ENCODE measurements at regions not wholly inside any gene's neighbourhood (a gene's known extent, or its start where the extent isn't known, plus 50 kb on each side); places are given as distances from the start of the nearest gene placed in this dataset.
"Not testable (repeated sequence)": the region's sequence is repeated elsewhere in the genome, so short reads cannot be mapped to it uniquely, and the experiment has no call there.

- no peak for DNase-seq
Measured at GRCh38 chr5:40274568-40274967, 405.1 kb upstream of the PTGER4 start.

GRCh38 chr5:40273936-40274335, 405.8 kb upstream of the PTGER4 start:
- no peak for DNase-seq

GRCh38 chr5:40271476-40271875, 408.2 kb upstream of the PTGER4 start:
- no peak for DNase-seq

GRCh38 chr5:40270274-40270845, 409.4 kb upstream of the PTGER4 start:
- no peak for DNase-seq

GRCh38 chr5:40268088-40268487, 411.6 kb upstream of the PTGER4 start:
- DNase-seq, result no peak

- no peak for DNase-seq
Measured at GRCh38 chr5:40266952-40267351, 412.8 kb upstream of the PTGER4 start.

DNA sequence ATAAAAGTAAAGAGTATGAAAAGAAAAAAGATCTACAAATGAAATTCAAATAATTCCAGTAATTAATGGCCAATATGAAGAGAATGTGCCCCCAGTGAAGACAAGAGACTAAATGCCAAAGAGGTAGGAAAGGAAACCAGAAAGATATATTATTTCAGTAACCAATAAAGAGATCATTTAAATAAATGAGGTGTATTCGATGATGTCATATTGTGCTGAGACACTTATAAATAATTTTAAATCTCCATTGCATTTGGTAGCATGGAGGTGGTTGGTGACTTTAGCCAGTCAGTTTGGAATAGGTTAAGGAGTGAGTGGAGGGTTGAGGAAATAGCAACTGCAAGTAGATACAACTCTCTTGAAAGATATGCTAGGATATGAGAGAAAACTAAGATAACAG, 417.7 kb upstream of the PTGER4 start:
- no peak for DNase-seq

DNA sequence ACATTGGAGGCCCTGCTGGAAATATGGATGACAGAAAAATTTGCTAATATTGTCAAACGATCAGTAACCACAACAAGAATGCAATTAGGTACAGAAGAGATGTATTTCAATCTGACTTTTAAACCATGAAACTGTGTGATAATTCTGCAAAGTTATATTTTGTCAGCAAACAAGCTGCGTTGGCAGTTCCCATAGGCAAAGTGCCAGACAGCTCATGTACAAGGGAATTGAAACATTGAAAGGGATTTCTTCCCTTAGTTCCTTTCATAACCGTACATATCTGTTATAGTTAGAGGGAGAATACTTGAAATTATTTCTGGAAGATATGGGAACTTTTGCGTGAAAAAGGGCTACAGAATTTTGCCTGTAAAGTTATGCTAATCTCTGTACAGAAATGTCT, 419.4 kb upstream of the PTGER4 start:
- no peak for DNase-seq

GRCh38 chr5:40258222-40258621, 421.5 kb upstream of the PTGER4 start:
- no peak for DNase-seq

- no peak for DNase-seq
Measured at GRCh38 chr5:40240671-40241070, 439.0 kb upstream of the PTGER4 start.

DNA sequence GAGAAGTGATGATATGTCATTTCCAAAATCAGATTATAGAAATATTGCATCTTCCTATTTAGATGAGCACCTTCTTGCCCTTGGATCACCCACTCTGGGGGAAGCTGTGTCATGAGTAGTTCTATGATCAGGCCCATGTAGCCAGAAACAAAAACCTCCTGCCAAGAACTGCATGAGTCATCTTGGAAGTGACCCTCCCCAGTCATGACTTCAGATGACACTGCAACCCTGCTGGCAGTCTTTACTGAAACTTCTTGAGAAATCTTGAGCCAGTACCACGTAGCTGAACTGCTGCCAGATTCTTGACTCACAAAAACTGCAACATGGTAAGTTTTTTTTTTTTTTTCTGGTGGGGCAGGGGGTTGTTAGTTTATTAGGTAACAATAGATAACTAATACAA, 439.6 kb upstream of the PTGER4 start:
- DNase-seq, result no peak

GRCh38 chr5:40238066-40238745, 441.5 kb upstream of the PTGER4 start:
- DNase-seq, result no peak

DNA sequence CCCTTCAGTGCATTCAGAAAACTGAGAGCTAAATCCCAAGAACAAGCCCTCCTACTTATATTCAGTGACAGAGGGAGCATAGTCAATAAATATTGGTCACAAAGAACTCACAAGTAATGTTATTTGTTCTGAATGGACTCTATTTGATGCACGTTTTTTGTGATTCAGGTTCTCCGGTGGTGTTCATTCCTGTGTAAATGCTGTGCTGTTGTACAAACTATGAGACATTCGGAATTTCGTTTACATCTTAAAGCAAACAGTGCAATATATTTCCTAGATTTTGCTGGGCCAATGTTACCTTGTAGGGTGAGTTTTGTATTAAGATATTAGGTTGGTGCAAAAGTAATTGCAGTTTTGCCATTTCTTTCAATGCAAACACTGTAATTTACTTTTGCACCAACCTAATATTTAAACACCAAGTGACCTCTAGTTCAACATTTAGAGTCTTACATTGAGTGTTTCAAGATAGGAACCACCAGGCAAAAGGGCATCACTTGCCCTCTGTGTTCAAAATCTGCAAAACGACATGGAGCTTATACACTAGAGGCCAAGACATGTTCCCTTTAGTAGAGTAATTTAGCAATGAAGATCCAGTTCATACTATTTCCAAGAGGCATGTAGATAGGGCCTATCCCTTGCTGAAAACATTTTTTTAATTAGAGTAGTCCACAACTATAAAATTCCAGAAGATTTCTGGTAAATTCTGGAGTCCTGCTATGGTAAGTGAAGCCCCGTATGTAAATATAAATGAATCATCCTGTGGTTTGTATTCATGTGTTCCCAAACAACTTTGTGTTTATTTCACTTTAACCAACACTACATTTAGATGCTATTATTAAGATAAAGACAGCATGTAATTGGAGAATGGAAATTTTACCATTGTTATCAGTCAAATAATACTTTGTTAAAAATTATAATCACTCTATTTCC, 444.0 kb upstream of the PTGER4 start:
- no peak for DNase-seq

DNA sequence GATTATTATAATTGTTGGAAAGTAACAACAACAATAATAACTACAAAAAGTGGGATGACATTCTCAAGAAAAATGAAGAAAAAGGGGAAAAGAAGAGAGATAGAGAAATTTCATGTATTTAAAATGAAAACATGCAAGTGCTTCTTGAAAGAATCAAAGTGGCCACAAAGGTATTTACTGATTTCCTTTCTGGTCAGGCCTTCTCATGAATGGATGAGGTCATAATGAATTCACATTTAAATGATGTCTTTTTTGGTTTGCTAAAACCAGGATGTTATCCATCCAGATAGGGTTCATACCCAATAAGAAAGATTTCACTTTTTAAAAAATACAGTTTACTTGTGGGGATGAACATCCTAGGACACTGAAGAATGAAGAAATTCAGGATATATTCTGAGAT, 446.4 kb upstream of the PTGER4 start:
- DNase-seq, result no peak

DNA sequence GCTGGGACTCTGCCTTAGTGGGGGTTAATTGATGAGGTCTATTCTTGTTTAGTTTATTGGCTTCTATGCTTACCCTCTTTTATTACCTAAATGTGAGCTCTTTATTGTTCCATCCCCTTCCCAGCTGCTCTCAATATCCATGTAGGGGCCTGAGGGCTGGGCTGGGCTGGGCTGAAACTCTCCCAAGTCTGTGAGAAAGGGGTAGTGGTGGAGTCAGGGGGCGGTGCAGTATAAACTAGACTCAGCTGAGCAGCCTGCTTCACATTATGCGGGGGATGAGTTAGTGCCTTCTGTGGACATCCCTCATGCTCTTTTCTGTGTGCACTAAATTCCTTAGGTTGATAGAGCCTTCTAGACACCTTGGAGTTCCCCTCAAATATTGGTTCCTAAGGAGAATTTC, 451.8 kb upstream of the PTGER4 start:
- no peak for DNase-seq

GRCh38 chr5:40227366-40227765, 452.3 kb upstream of the PTGER4 start:
- no peak for DNase-seq

DNA sequence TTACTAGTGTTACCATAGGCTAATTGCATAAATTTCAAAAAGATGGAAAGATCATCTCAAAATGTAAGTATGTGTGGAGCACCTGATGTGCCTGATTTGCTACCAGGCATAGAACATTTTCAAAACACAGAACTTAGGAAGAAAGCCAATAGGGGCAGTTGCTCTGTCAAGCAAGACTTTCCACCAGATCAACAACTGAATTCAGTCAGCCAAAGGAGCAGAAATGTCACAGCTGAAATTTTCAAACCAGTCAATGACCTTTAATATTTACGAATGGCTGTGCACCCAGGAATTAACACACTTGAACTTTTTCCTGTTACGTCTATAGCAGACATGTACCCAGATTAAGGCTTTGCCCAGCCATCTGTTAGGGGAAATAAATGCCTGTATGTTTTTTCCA, 452.8 kb upstream of the PTGER4 start:
- no peak for DNase-seq

- DNase-seq, result not testable (repeated sequence)
Measured at GRCh38 chr5:40225147-40225546, 454.6 kb upstream of the PTGER4 start.

- no peak for DNase-seq
Measured at GRCh38 chr5:40224421-40224820, 455.3 kb upstream of the PTGER4 start.

GRCh38 chr5:40223884-40224402, 455.8 kb upstream of the PTGER4 start:
- DNase-seq, result no peak

GRCh38 chr5:40221796-40222195, 457.9 kb upstream of the PTGER4 start:
- no peak for DNase-seq

DNA sequence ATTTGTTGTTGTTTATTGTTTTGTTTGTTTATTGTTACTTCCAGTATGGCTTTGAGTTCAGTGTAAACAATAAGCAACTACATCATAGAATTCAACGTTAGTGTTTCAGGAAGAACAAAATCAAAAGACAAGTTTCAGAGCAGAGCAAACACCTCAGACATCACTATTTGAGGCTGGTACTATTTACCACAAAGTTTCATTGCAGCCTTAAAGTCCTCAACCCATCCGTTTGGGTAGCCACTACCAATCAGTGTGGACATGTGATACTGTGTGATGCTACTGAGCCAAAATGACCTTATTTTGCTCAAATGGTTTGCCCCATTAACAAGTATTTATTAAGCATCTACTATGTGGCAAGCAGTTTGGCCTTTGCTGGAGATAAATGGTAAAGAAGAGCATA, 458.5 kb upstream of the PTGER4 start:
- no peak for DNase-seq

DNA sequence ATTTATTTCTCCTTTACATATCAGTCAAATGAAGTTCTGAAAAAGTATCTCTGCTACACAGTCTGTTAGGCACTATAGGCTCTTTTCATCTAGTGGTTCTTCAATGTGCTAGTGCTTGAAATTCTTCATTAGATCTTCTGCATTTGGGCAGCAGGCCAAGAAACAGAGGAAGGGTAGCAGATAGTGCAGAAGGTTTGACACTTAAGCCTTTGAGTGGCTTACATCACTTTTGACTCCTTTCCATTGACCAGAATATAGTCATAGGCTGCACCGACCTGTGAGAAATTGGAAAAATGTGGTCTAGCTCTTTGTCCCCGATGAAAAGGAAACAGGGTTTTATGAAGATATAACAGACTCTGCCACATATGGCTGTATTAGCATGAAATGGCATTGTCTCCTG, 459.5 kb upstream of the PTGER4 start:
- DNase-seq, result no peak

DNA sequence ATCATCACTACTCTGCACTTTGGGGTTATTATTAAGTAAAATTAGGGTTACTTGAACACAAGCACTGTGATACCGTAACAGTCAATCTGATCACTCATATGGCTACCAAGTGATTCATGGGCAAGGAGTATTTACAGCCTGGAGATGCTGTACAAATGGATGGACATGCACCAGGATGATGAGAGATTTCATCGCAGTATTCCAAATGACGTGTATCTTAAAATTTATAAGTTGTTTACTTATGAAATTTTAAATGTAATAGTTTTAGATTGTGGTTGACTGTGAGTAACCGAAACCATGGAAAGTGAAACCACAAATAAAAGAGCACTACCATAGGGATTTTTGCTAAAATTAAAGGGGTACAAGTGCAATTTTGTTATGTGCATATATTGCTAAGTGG, 462.2 kb upstream of the PTGER4 start:
- DNase-seq, result no peak

Data from effector CD8-positive, alpha-beta T cell (primary cell).